ENCODE measurements at regions not wholly inside any gene's neighbourhood (a gene's known extent, or its start where the extent isn't known, plus 50 kb on each side); places are given as distances from the start of the nearest gene placed in this dataset.

GRCh38 chr16:9580025-9580424 lies 488.6 kb downstream of the HAPSTR1 start (continued):
- no peak for TF ChIP-seq ZNF532 (CRISPR knock-in tag; IDR thresholded peaks at IDR 0.05; ENCODE audit: borderline replicate concordance)

- no peak overlapping the region for H3K4me3 Mint-ChIP-seq
- no peak for ATAC-seq
- no peak for DNase-seq (ENCODE audit: low spot score)
- peaks cover 15% of the 10 kb centered on the region for H3K27me3 Mint-ChIP-seq (ENCODE audit: low read depth)
- POLR2A ChIA-PET: no interaction called here
- peaks cover 14% of the 10 kb centered on the region for H3K9me3 Mint-ChIP-seq
- CTCF ChIA-PET: interaction anchor here (0.6 kb wide), 1 partner anchor 69 kb away, joined by 3 read pairs; no protein-coding TSS in a partner anchor
- peaks cover 11% of the 10 kb centered on the region for H3K36me3 Mint-ChIP-seq
- peaks cover 15% of the 10 kb centered on the region for H3K4me1 Mint-ChIP-seq
- TF ChIP-seq E2F5 (CRISPR knock-in tag; IDR thresholded peaks at IDR 0.05): no peak
- H3K27ac Mint-ChIP-seq: no peak overlapping the region
These were observed 502.0 kb downstream of the HAPSTR1 start for GRCh38 chr16:9593440-9593839.

- H3K36me3 Mint-ChIP-seq: peaks cover 11% of the 10 kb centered on the region
- ATAC-seq (no peak), DNase-seq (ENCODE audit: low spot score) (no peak)
- peaks cover 15% of the 10 kb centered on the region for H3K4me1 Mint-ChIP-seq
- POLR2A ChIA-PET: no interaction called here
- CTCF ChIA-PET: no interaction called here
- H3K27me3 Mint-ChIP-seq (ENCODE audit: low read depth): peaks cover 15% of the 10 kb centered on the region
- no peak overlapping the region for H3K27ac Mint-ChIP-seq
- no peak overlapping the region for H3K4me3 Mint-ChIP-seq
- H3K9me3 Mint-ChIP-seq: peaks cover 14% of the 10 kb centered on the region
- no peak for TF ChIP-seq NFATC4 (CRISPR knock-in tag; IDR thresholded peaks at IDR 0.05)
- no peak for TF ChIP-seq ZBTB21 (CRISPR knock-in tag; IDR thresholded peaks at IDR 0.05; ENCODE audit: borderline replicate concordance)
- TF ChIP-seq JUN (CRISPR knock-in tag; IDR thresholded peaks at IDR 0.05): no peak
- no peak for TF ChIP-seq E2F4 (CRISPR knock-in tag; IDR thresholded peaks at IDR 0.05; ENCODE audit: borderline replicate concordance, low read depth)
- no peak for TF ChIP-seq USF1 (CRISPR knock-in tag; IDR thresholded peaks at IDR 0.05)
- no peak for TF ChIP-seq ATF3 (CRISPR knock-in tag; conservative IDR thresholded peaks at IDR 0.05)
- TF ChIP-seq ZNF512 (CRISPR knock-in tag; IDR thresholded peaks at IDR 0.05; ENCODE audit: borderline replicate concordance): no peak
- no peak for TF ChIP-seq SP1 (CRISPR knock-in tag; conservative IDR thresholded peaks at IDR 0.05)
- TF ChIP-seq KAT7 (CRISPR knock-in tag; IDR thresholded peaks at IDR 0.05; ENCODE audit: borderline replicate concordance): no peak
- TF ChIP-seq STAT6 (CRISPR knock-in tag; conservative IDR thresholded peaks at IDR 0.05; ENCODE audit: low read depth): no peak
- TF ChIP-seq ETV6 (CRISPR knock-in tag; IDR thresholded peaks at IDR 0.05): no peak
- TF ChIP-seq ATF2 (CRISPR knock-in tag; IDR thresholded peaks at IDR 0.05; ENCODE audit: borderline replicate concordance, low read depth): no peak
- TF ChIP-seq ZNF532 (CRISPR knock-in tag; IDR thresholded peaks at IDR 0.05; ENCODE audit: borderline replicate concordance): no peak
These were observed 502.6 kb downstream of the HAPSTR1 start for GRCh38 chr16:9594047-9594446.

Data from WTC11 (cell line).